HCT116 (cell line): ENCODE measurements at regions not wholly inside any gene's neighbourhood (a gene's known extent, or its start where the extent isn't known, plus 50 kb on each side); places are given as distances from the start of the nearest gene placed in this dataset.

ENCODE experiments used
- ATAC-seq: fragments of 200-7000 bp; cut with Tn5 transposase; 2 replicates; pipeline ENCODE4 v1.9.1; 2020; ENCODE audit warnings: mild to moderate bottlenecking, moderate library complexity
- BruUV-seq: library from RNA; stranded (reverse); fragments of 400-500 nt; replicated peaks from 2 replicates; lab custom pipeline; 2021; lab: Mats Ljungman, UMichigan
- CTCF ChIA-PET: fragments of 300-600 bp; sonication (Branson Sonifier 250); formaldehyde crosslinking; loops from one replicate; lab custom pipeline; 2021; ENCODE audit warnings: antibody characterized with exemption; lab: Charles Lee
- POLR2A ChIA-PET: fragments of 300-600, 350-600 bp; sonication (Branson Sonifier 250); formaldehyde crosslinking; loops from one replicate; lab custom pipeline; 2021; ENCODE audit warnings: antibody characterized with exemption; lab: Charles Lee
- RAD21 ChIA-PET, 2 experiments: fragments of 300-600 bp; sonication (Branson Sonifier 250); formaldehyde crosslinking; loops; one replicate each; lab custom pipeline; 2023; ENCODE audit warnings: low total read pairs in 2 of 2; ENCODE audit not compliant: uncharacterized antibody in 2 of 2, unreplicated experiment in 2 of 2, low non-redundant PET in 1 of 2; lab: Charles Lee
- DNase-seq: peaks from one replicate; pipeline ENCODE4 v3.0.0-alpha.2; 2010; ENCODE audit warnings: low read depth, low spot score
- H2AFZ ChIP-seq: fragments of 200-600 bp; shearing (Covaris generic), sonication (generic); 2 replicates; pipeline ENCODE4 v1.6.1; 2017; ENCODE audit warnings: low read depth, mixed run types, mixed read lengths, antibody characterized with exemption, low read length; ENCODE audit not compliant: poor library complexity, severe bottlenecking
- H3K27ac ChIP-seq: 2 replicates; pipeline ENCODE4 v1.5.1; 2012; ENCODE audit warnings: low read depth, low read length
- H3K27me3 ChIP-seq: fragments of 200-600 bp; sonication (generic); 2 replicates; pipeline ENCODE4 v1.6.1; 2016; ENCODE audit warnings: mixed run types, low read length, mixed read lengths; ENCODE audit not compliant: insufficient read depth
- H3K36me3 ChIP-seq, 2 experiments: fragments of 200-500 bp in 1 of 2; fragments of 200-600 bp in 1 of 2; sonication (Bioruptor generic) in 1 of 2; sonication (generic) in 1 of 2; 2 replicates each; pipeline versions ENCODE4 v1.5.1 to v1.6.1; 2014 to 2016; ENCODE audit warnings: low read length in 2 of 2, inconsistent platforms in 1 of 2, mixed read lengths in 1 of 2, mixed run types in 1 of 2; ENCODE audit not compliant: insufficient read depth in 2 of 2, control insufficient read depth in 1 of 2
- H3K4me1 ChIP-seq, 2 experiments: fragments of 200-600 bp in 1 of 2; sonication (generic) in 1 of 2; 2 replicates each; pipeline versions ENCODE4 v1.5.1 to v1.6.1; 2012 to 2017; ENCODE audit warnings: low read length in 2 of 2, inconsistent platforms in 1 of 2, mild to moderate bottlenecking in 1 of 2, mixed read lengths in 1 of 2, mixed run types in 1 of 2, moderate library complexity in 1 of 2; ENCODE audit not compliant: insufficient read depth in 2 of 2, control insufficient read depth in 1 of 2
- H3K4me2 ChIP-seq: fragments of 200-600 bp; sonication (generic); 2 replicates; pipeline ENCODE4 v1.6.1; 2017; ENCODE audit warnings: mixed run types, low read length, mixed read lengths
- H3K4me3 ChIP-seq, 2 experiments: fragments of 200-600 bp in 1 of 2; sonication (generic) in 1 of 2; replicated peaks in 1 of 2; 2 replicates each; pipeline ENCODE4 v1.5.1; 2011 to 2016; ENCODE audit warnings: low read length in 2 of 2, control low read depth in 1 of 2, low read depth in 1 of 2, mild to moderate bottlenecking in 1 of 2, mixed read lengths in 1 of 2, mixed run types in 1 of 2
- H3K79me2 ChIP-seq: fragments of 200-600 bp; sonication (generic); 2 replicates; pipeline ENCODE4 v1.6.1; 2017; ENCODE audit warnings: mild to moderate bottlenecking, mixed run types, low read length, moderate library complexity, mixed read lengths; ENCODE audit not compliant: insufficient read depth
- H3K9ac ChIP-seq: fragments of 200-600 bp; sonication (generic); 2 replicates; pipeline ENCODE4 v1.6.1; 2016; ENCODE audit warnings: low read length, mixed read lengths
- H3K9me2 ChIP-seq: fragments of 200-600 bp; sonication (generic), shearing (Covaris generic); 2 replicates; pipeline ENCODE4 v1.6.1; 2017; ENCODE audit warnings: mixed run types, mild to moderate bottlenecking, moderate library complexity; ENCODE audit not compliant: insufficient read depth
- H3K9me3 ChIP-seq, 2 experiments: fragments of 200-500 bp in 1 of 2; fragments of 200-600 bp in 1 of 2; sonication (Bioruptor generic) in 1 of 2; sonication (generic) in 1 of 2; 2 replicates each; pipeline ENCODE4 v1.6.1; 2014 to 2017; ENCODE audit warnings: low read length in 2 of 2, mixed read lengths in 2 of 2, inconsistent platforms in 1 of 2, low read depth in 1 of 2, mild to moderate bottlenecking in 1 of 2, mixed run types in 1 of 2, moderate library complexity in 1 of 2; ENCODE audit not compliant: control insufficient read depth in 1 of 2, insufficient read depth in 1 of 2
- H4K20me1 ChIP-seq: fragments of 200-600 bp; sonication (generic), shearing (Covaris generic); 2 replicates; pipeline ENCODE4 v1.6.1; 2017; ENCODE audit warnings: mixed run types, mild to moderate bottlenecking, moderate library complexity; ENCODE audit not compliant: insufficient read depth
- CBX3 ChIP-seq: IDR thresholded peaks from 2 replicates; pipeline ENCODE4 v1.6.1; 2012; ENCODE audit warnings: low read depth
- EGR1 ChIP-seq: IDR thresholded peaks from 2 replicates; pipeline ENCODE4 v1.6.1; 2012; ENCODE audit warnings: low read depth
- JUND ChIP-seq: IDR thresholded peaks from 2 replicates; pipeline ENCODE4 v1.6.1; 2012
- POLR2AphosphoS5 ChIP-seq: IDR thresholded peaks from 2 replicates; pipeline ENCODE4 v1.6.1; 2011; ENCODE audit warnings: mild to moderate bottlenecking, low read depth, low read length, moderate library complexity
- RAD21 ChIP-seq: IDR thresholded peaks from 2 replicates; pipeline ENCODE4 v1.6.1; 2012; ENCODE audit warnings: low read depth, mild to moderate bottlenecking
- SIN3A ChIP-seq: IDR thresholded peaks from 2 replicates; pipeline ENCODE4 v1.6.1; 2012; ENCODE audit warnings: low read depth
- SP1 ChIP-seq: IDR thresholded peaks from 2 replicates; pipeline ENCODE4 v1.6.1; 2012; ENCODE audit warnings: low read depth
- YY1 ChIP-seq: IDR thresholded peaks from 2 replicates; pipeline ENCODE4 v1.6.1; 2011; ENCODE audit warnings: low read length, low read depth, moderate library complexity, mild to moderate bottlenecking; ENCODE audit not compliant: insufficient replicate concordance; ENCODE audit errors: extremely low read depth
- ZNF274 ChIP-seq: fragments of 200-500 bp; sonication (Bioruptor generic); IDR thresholded peaks from 2 replicates; pipeline ENCODE4 v1.6.1; 2014; ENCODE audit warnings: mild to moderate bottlenecking, low read depth, low read length, inconsistent platforms
- intact Hi-C: fragments of 100-400 bp; cut with micrococcal nuclease; formaldehyde crosslinking; loops from 2 replicates; pipeline ENCODE4 v1.10.0; 2022
- TF ChIP-seq, protein P1 (sequence below): IDR thresholded peaks from 2 replicates; pipeline ENCODE4 v1.6.1; 2012
- TF ChIP-seq, protein P2 (sequence below): IDR thresholded peaks from 2 replicates; pipeline ENCODE4 v1.6.1; 2012
- TF ChIP-seq, protein P3 (sequence below): IDR thresholded peaks from 2 replicates; pipeline ENCODE4 v1.6.1; 2012; ENCODE audit warnings: low read depth

DNA sequence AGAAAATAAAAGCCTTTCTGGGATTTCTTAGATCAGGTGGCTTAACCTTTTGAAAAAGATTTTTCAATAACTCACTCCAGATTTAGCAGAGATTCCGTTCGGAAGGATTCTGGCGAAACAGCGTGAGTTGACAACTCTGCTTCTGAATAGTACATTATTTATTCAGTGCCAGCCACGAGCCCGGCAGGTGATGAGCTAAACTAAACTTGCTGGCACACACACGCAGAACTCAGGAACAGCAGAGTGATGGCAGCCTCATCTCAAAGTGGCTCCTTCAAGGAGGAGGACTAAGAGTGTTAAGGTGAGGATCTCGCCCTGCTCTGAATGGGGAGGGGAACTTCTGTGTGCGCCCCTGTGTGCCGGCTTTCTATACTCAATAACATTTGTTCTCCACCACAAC lies 114.3 kb downstream of the FAM43A start:
- Histone ChIP-seq H3K4me3 (no peak overlapping the region), H3K27ac (no peak overlapping the region), H3K9me2 (no peaks in the 10 kb centered on the region), H4K20me1 (no peaks in the 10 kb centered on the region), H3K79me2 (no peaks in the 10 kb centered on the region), H3K27me3 (peaks cover 10% of the 10 kb centered on the region; the same call in 1 of the 2 replicates), H3K36me3 (no peaks in the 10 kb centered on the region), H3K9ac (no peak overlapping the region), H2AFZ (no peak overlapping the region), H3K4me1 (no peaks in the 10 kb centered on the region), H3K4me2 (no peak overlapping the region), H3K9me3 (no peaks in the 10 kb centered on the region)
- no peak for TF ChIP-seq EGR1
- ChIA-PET CTCF (interaction anchor here (0.6 kb wide), 1 partner anchor 466 kb away, joined by 5 read pairs; no protein-coding TSS in a partner anchor), RAD21 (no interaction called here), POLR2A (no interaction called here)
- no TSS peak for BruUV-seq
- no peak for ATAC-seq
- no peak for DNase-seq
- intact Hi-C loops, result no loop called here

DNA sequence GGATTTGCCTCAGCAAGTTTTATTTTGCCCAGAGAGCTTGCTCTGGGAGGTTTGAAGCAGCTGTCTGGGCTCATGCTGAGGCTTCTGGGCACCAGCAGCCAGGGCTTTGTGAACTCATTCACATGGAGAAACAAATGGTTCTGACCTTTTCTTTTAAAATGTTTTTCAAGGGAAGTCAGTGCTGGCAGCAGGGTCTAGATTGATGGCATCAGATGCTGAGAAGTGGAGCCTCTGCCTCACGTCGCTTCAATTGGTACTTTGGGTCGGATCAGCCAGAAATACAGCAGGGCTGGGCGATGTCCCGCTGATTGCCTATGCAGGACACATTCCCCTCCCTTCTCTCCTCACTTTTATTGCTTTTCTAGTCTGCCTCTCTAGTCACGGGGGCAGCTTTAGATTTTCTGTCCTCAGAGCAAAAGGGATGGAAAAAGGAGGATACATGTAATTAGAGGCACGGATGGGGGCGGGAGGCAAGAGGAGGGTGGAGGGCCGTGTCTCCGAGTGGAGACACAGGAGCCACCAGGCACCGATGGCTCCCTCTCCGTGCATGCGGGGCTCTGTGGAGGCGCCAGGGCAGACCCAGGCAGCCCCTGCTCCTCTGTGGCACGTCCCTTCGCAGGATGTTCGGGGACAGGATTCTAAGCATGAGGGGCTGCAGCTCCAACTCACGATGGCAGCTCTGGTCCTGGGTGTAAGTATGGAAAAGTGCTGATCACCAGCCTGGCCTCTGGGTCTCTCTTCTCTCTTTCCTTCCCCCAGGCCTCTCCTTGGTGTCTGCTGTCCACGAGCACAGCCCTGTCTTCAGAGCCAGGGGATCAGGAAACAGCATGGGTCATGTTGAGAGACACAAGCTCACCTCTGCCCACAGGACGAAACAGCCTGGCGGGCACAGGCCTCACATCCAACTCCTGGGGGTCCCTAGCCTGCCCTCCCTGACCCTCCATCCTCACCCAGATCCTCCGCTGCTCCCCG lies 116.1 kb downstream of the FAM43A start:
- Histone ChIP-seq H4K20me1 (no peaks in the 10 kb centered on the region), H3K4me2 (no peak overlapping the region), H3K27ac (no peak overlapping the region), H3K4me1 (no peaks in the 10 kb centered on the region), H3K9me2 (no peaks in the 10 kb centered on the region), H3K9me3 (no peaks in the 10 kb centered on the region), H3K79me2 (no peaks in the 10 kb centered on the region), H2AFZ (no peak overlapping the region), H3K4me3 (no peak overlapping the region), H3K36me3 (no peaks in the 10 kb centered on the region), H3K9ac (no peak overlapping the region), H3K27me3 (peaks cover 20% of the 10 kb centered on the region; the same call in 1 of the 2 replicates)
- no peak for TF ChIP-seq JUND
- TF ChIP-seq SIN3A, result no peak
- TF ChIP-seq POLR2AphosphoS5, result no peak
- TF ChIP-seq RAD21, result no peak
- TF ChIP-seq, protein P1, sequence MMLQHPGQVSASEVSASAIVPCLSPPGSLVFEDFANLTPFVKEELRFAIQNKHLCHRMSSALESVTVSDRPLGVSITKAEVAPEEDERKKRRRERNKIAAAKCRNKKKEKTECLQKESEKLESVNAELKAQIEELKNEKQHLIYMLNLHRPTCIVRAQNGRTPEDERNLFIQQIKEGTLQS, result no peak
- TF ChIP-seq, protein P2, sequence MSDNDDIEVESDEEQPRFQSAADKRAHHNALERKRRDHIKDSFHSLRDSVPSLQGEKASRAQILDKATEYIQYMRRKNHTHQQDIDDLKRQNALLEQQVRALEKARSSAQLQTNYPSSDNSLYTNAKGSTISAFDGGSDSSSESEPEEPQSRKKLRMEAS, result no peak
- TF ChIP-seq, protein P3, sequence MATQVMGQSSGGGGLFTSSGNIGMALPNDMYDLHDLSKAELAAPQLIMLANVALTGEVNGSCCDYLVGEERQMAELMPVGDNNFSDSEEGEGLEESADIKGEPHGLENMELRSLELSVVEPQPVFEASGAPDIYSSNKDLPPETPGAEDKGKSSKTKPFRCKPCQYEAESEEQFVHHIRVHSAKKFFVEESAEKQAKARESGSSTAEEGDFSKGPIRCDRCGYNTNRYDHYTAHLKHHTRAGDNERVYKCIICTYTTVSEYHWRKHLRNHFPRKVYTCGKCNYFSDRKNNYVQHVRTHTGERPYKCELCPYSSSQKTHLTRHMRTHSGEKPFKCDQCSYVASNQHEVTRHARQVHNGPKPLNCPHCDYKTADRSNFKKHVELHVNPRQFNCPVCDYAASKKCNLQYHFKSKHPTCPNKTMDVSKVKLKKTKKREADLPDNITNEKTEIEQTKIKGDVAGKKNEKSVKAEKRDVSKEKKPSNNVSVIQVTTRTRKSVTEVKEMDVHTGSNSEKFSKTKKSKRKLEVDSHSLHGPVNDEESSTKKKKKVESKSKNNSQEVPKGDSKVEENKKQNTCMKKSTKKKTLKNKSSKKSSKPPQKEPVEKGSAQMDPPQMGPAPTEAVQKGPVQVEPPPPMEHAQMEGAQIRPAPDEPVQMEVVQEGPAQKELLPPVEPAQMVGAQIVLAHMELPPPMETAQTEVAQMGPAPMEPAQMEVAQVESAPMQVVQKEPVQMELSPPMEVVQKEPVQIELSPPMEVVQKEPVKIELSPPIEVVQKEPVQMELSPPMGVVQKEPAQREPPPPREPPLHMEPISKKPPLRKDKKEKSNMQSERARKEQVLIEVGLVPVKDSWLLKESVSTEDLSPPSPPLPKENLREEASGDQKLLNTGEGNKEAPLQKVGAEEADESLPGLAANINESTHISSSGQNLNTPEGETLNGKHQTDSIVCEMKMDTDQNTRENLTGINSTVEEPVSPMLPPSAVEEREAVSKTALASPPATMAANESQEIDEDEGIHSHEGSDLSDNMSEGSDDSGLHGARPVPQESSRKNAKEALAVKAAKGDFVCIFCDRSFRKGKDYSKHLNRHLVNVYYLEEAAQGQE, result no peak
- no peak for TF ChIP-seq CBX3
- TF ChIP-seq ZNF274, result no peak
- TF ChIP-seq SP1, result no peak
- TF ChIP-seq YY1, result no peak
- no TSS peak for BruUV-seq
- ATAC-seq, result no peak
- POLR2A ChIA-PET, result no interaction called here
- no peak for DNase-seq
- RAD21 ChIA-PET, result no interaction called here
- intact Hi-C loops, result no loop called here
- CTCF ChIA-PET, result no interaction called here
